B cell (primary cell): ENCODE measurements at regions not wholly inside any gene's neighbourhood (a gene's known extent, or its start where the extent isn't known, plus 50 kb on each side); places are given as distances from the start of the nearest gene placed in this dataset.

Experiments
- ATAC-seq: fragments of 200-7000 bp; cut with Tn5 transposase; one replicate; pipeline ENCODE4 v1.10.0; 2021; ENCODE audit warnings: low read depth, mild to moderate bottlenecking, moderate number of reproducible peaks, moderate library complexity
- CTCF ChIA-PET: fragments of 350-600 bp; sonication (Branson Sonifier 250); formaldehyde crosslinking; loops from one replicate; lab custom pipeline; 2021; ENCODE audit warnings: antibody characterized with exemption, inconsistent platforms; lab: Charles Lee
- POLR2A ChIA-PET: fragments of 350-600 bp; sonication (Branson Sonifier 250); formaldehyde crosslinking; loops from one replicate; lab custom pipeline; 2021; ENCODE audit warnings: antibody characterized with exemption; lab: Charles Lee
- DNase-seq: peaks from one replicate; pipeline ENCODE4 v3.0.0; 2013
- H2AFZ ChIP-seq: 2 replicates; pipeline ENCODE4 v1.6.1; 2012; ENCODE audit warnings: mild to moderate bottlenecking, low read depth, low read length; ENCODE audit not compliant: insufficient read depth, poor library complexity, severe bottlenecking
- H3K27ac ChIP-seq, 2 donors: 1 replicate in 1 of 2; 2 replicates in 1 of 2; pipeline ENCODE4 v1.5.1; 2012 to 2013; ENCODE audit warnings: low read length in 2 of 2, mild to moderate bottlenecking in 2 of 2, moderate library complexity in 1 of 2
- H3K27me3 ChIP-seq, 4 experiments: fragments of 200-600 bp in 1 of 4; sonication (generic) in 1 of 4; replicated peaks in 1 of 4; 1 replicate in 2 of 4; 2 replicates in 2 of 4; pipeline versions ENCODE4 v1.6.1 to v1.7.0; 2013 to 2016; ENCODE audit warnings: low read length in 3 of 4, mild to moderate bottlenecking in 2 of 4, mixed read lengths in 1 of 4, moderate library complexity in 1 of 4; ENCODE audit not compliant: insufficient read depth in 4 of 4, control insufficient read depth in 3 of 4; ENCODE audit errors: control extremely low read depth in 1 of 4
- H3K36me3 ChIP-seq, 2 experiments: replicated peaks in 1 of 2; 1 replicate in 1 of 2; 2 replicates in 1 of 2; pipeline versions ENCODE4 v1.6.1 to v1.7.1; 2013; ENCODE audit warnings: low read length in 1 of 2; ENCODE audit not compliant: insufficient read depth in 2 of 2, control insufficient read depth in 1 of 2; ENCODE audit errors: control extremely low read depth in 1 of 2, extremely low read depth in 1 of 2
- H3K4me1 ChIP-seq, 2 donors: fragments of 200-600 bp in 1 of 2; sonication (generic) in 1 of 2; 1 replicate in 1 of 2; 2 replicates in 1 of 2; pipeline versions ENCODE4 v1.5.1 to v1.6.1; 2013 to 2017; ENCODE audit warnings: low read length in 2 of 2; ENCODE audit not compliant: control insufficient read depth in 2 of 2, insufficient read depth in 2 of 2
- H3K4me2 ChIP-seq: replicated peaks from 2 replicates; pipeline ENCODE3; 2012; ENCODE audit warnings: mild to moderate bottlenecking, low read depth, low read length; ENCODE audit not compliant: poor library complexity, severe bottlenecking
- H3K4me3 ChIP-seq, 5 experiments: fragments of 200-600 bp in 1 of 5; sonication (generic) in 1 of 5; 1 replicate in 3 of 5; 2 replicates in 2 of 5; pipeline versions ENCODE4 v1.5.1 to v1.7.0; 2011 to 2016; ENCODE audit warnings: low read length in 4 of 5, mild to moderate bottlenecking in 4 of 5, low read depth in 2 of 5, control low read depth in 1 of 5, moderate library complexity in 1 of 5; ENCODE audit not compliant: insufficient read depth in 1 of 5; ENCODE audit errors: control extremely low read depth in 1 of 5, extremely low read depth in 1 of 5
- H3K79me2 ChIP-seq: fragments of 200-600 bp; sonication (generic); one replicate; pipeline ENCODE4 v1.6.0; 2016; ENCODE audit warnings: low read length; ENCODE audit not compliant: control insufficient read depth, insufficient read depth
- H3K9ac ChIP-seq: fragments of 200-600 bp; sonication (generic); 2 replicates; pipeline ENCODE4 v1.6.1; 2017; ENCODE audit warnings: mild to moderate bottlenecking, low read length, moderate library complexity
- H3K9me3 ChIP-seq, 3 donors: one replicate each; pipeline versions ENCODE4 v1.6.1 to v1.7.1; 2013; ENCODE audit warnings: low read length in 2 of 3; ENCODE audit not compliant: control insufficient read depth in 2 of 3, insufficient read depth in 1 of 3; ENCODE audit errors: control extremely low read depth in 1 of 3
- H4K20me1 ChIP-seq: 2 replicates; pipeline ENCODE4 v1.6.0; 2012; ENCODE audit warnings: mild to moderate bottlenecking, low read length; ENCODE audit not compliant: insufficient read depth, control insufficient read depth, poor library complexity, severe bottlenecking
- H3K27ac Mint-ChIP-seq: one replicate; pipeline ENCODE4 v1.8.0; 2021; ENCODE audit warnings: mixed read lengths
- H3K27me3 Mint-ChIP-seq: one replicate; pipeline ENCODE4 v1.8.0; 2021; ENCODE audit warnings: mixed read lengths
- H3K4me1 Mint-ChIP-seq: one replicate; pipeline ENCODE4 v1.8.0; 2021; ENCODE audit warnings: mixed read lengths
- H3K4me3 Mint-ChIP-seq: one replicate; pipeline ENCODE4 v1.8.0; 2021; ENCODE audit warnings: mixed read lengths
- H3K9me3 Mint-ChIP-seq: one replicate; pipeline ENCODE4 v1.8.0; 2022; ENCODE audit warnings: mixed read lengths; ENCODE audit not compliant: insufficient read depth
- CTCF ChIP-seq: fragments of 200-600 bp; IDR thresholded peaks from one replicate; pipeline ENCODE4 v1.8.0; 2022; ENCODE audit warnings: antibody characterized with exemption, mild to moderate bottlenecking
- EZH2 ChIP-seq: IDR thresholded peaks from 2 replicates; pipeline ENCODE4 v1.6.1; 2012; ENCODE audit warnings: borderline replicate concordance, low read depth, mild to moderate bottlenecking, moderate library complexity, low read length; ENCODE audit not compliant: insufficient read depth, poor library complexity, severe bottlenecking
- WGBS: methylation state at CpG from one replicate; pipeline ENCODE4 v1.1.5; 2013; ENCODE audit warnings: missing lambda C conversion rate; ENCODE audit not compliant: insufficient coverage; 5-methylcytosine and 5-hydroxymethylcytosine counted together
- intact Hi-C: fragments of 100-400 bp; cut with micrococcal nuclease; formaldehyde crosslinking; loops from one replicate; pipeline ENCODE4 v1.10.0; 2022

- POLR2A ChIA-PET, result no interaction called here
- peaks cover 4% of the 10 kb centered on the region for H3K27me3 Mint-ChIP-seq
- 92% methylated on average over 2 of the region's 3 CpGs for WGBS
Measured at GRCh38 chr17:63306855-63307254, 139.3 kb downstream of the CYB561 start.

GRCh38 chr17:63308272-63308671, 137.8 kb downstream of the CYB561 start:
- no peak overlapping the region for H3K9ac ChIP-seq
- ATAC-seq (no peak), DNase-seq (no peak)
- Mint-ChIP-seq H3K9me3 (peaks cover 5% of the 10 kb centered on the region), H3K27ac (no peak overlapping the region), H3K4me1 (no peaks in the 10 kb centered on the region), H3K4me3 (no peak overlapping the region), H3K27me3 (no peaks in the 10 kb centered on the region)
- no peak overlapping the region for H3K4me3 ChIP-seq
- H3K27ac ChIP-seq, result no peak overlapping the region
- H3K36me3 ChIP-seq, result no peaks in the 10 kb centered on the region
- WGBS, result no CpG with 5 or more reads among the region's 1 CpG
- H3K9me3 ChIP-seq, result peaks cover 0 to 11% (median 0%) of the 10 kb centered on the region in 3 donors
- POLR2A ChIA-PET, result no interaction called here
- H3K27me3 ChIP-seq, result no peaks in the 10 kb centered on the region
- no peak for TF ChIP-seq CTCF
- no peak for TF ChIP-seq EZH2
- no peaks in the 10 kb centered on the region for H4K20me1 ChIP-seq
- no peak overlapping the region for H3K4me2 ChIP-seq
- CTCF ChIA-PET, result no interaction called here
- no peak overlapping the region for H2AFZ ChIP-seq
- H3K4me1 ChIP-seq, result no peaks in the 10 kb centered on the region
- no peaks in the 10 kb centered on the region for H3K79me2 ChIP-seq
- intact Hi-C loops, result no loop called here

More at GRCh38 chr17:63306855-63307254, 139.3 kb downstream of the CYB561 start:
- Histone ChIP-seq H3K4me1 (no peaks in the 10 kb centered on the region), H3K4me2 (no peak overlapping the region), H3K36me3 (no peaks in the 10 kb centered on the region), H2AFZ (no peak overlapping the region), H3K27ac (no peak overlapping the region), H3K4me3 (no peak overlapping the region), H3K9ac (no peak overlapping the region), H3K9me3 (peaks cover 0 to 14% (median 0%) of the 10 kb centered on the region in 3 donors), H3K27me3 (no peaks in the 10 kb centered on the region), H3K79me2 (no peaks in the 10 kb centered on the region), H4K20me1 (no peaks in the 10 kb centered on the region)
- DNase-seq (no peak), ATAC-seq (no peak)
- Mint-ChIP-seq H3K4me3 (no peak overlapping the region), H3K27ac (no peak overlapping the region), H3K9me3 (peaks cover 5% of the 10 kb centered on the region), H3K4me1 (no peaks in the 10 kb centered on the region)
- TF ChIP-seq CTCF (no peak), EZH2 (no peak)
- intact Hi-C loops, result no loop called here
- CTCF ChIA-PET, result no interaction called here
